ENCODE measurements at regions not wholly inside any gene's neighbourhood (a gene's known extent, or its start where the extent isn't known, plus 50 kb on each side); places are given as distances from the start of the nearest gene placed in this dataset.
A peak's percentile ranks its signal among the peaks of the same experiment; 100 is the strongest.

DNA sequence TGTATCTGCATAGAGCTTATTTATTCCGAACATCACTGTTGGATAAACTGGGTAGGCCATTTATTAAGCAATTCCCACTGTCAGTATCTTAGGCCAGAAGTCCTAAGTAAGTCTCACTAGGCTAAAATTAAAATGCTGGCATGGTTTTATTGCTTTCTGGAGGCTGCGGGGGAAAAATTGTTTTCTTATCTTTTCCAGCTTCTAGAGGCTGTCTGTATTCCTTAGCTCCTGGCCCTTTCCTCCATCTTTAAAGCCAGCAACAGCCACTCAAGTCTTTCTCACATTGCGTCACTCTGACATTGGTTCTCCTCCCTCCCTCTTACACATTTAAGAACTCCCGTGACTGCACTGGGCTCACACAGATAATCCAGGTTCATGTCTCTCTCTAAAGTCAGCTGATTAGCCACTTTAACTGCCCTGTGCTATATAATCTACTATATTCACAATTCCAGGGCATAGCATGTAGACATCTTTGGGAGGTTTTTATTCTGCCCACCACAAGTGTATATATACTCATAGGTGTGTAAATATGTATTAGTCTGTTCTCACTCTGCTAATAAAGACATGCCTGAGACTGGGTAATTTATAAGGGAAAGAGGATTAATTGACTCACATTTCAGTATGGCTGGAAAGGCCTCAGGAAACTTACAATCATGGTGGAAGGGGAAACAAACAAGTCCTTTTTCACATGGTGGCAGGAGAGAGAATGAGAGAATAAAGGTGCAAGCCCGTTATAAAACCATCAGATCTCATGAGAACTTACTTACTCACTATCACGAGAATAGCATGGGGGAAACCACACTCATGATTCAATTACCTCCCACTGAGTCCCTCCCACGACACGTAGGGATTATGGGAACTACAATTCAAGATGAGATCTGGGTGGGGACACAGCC, 113.5 kb upstream of the SLC7A14 start:
- CTCF ChIA-PET, result interaction anchor here (1.1 to 1.8 kb wide), 3 partner anchors 10 to 112 kb away, joined by 4 to 6 read pairs (median 5); no protein-coding TSS in a partner anchor
- H3K27ac ChIP-seq (ENCODE audit: extremely low read depth, low read depth, low read length), result no peak overlapping the region
- no peaks in the 10 kb centered on the region for H3K9me3 ChIP-seq (ENCODE audit: control insufficient read depth, insufficient read depth, low read depth, low read length)
- no peaks in the 10 kb centered on the region for H3K4me1 ChIP-seq (ENCODE audit: control insufficient read depth, insufficient read depth, low read length)
- POLR2A ChIA-PET, result no interaction called here
- no peak overlapping the region for H3K4me3 ChIP-seq (ENCODE audit: low read depth, low read length)
- TF ChIP-seq ZNF660 (tag by site-specific recombination; IDR thresholded peaks at IDR 0.05) (no peak), ZNF626 (tag by site-specific recombination; IDR thresholded peaks at IDR 0.05) (no peak), ZNF354C (tag by site-specific recombination; IDR thresholded peaks at IDR 0.05; ENCODE audit: borderline replicate concordance, low read depth) (no peak), ZFHX2 (tag by site-specific recombination; conservative IDR thresholded peaks at IDR 0.05) (0 out of 2 replicates have a peak, but pooled peaks have one; percentile 35)
- no peaks in the 10 kb centered on the region for H3K36me3 ChIP-seq (ENCODE audit: control insufficient read depth in 2 of 2, insufficient read depth in 1 of 2, low read length in 2 of 2)

DNA sequence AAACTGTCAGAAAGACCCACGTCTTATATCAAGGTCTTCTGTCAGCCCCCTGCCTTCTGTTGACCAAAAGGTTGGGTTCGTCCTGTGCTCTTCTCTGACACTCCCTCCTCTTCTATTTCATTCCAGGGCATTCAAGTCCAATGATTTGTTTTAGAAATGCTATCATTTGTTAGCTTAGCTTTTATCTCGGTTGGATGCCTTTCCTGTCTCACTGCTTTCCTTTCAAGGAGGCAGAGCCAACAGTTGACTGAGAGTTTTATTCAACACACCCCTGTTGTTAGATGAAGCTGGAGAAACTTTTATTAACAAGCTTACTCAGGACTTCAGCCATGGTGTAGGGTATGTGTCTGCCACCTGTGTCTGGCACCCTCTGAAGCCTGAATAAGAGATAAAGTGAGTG, 112.0 kb upstream of the SLC7A14 start:
- H3K27ac ChIP-seq (ENCODE audit: extremely low read depth, low read depth, low read length), result no peak overlapping the region
- no peaks in the 10 kb centered on the region for H3K36me3 ChIP-seq (ENCODE audit: control insufficient read depth in 2 of 2, insufficient read depth in 1 of 2, low read length in 2 of 2)
- no peak overlapping the region for H3K4me3 ChIP-seq (ENCODE audit: low read depth, low read length)
- POLR2A ChIA-PET, result no interaction called here
- H3K9me3 ChIP-seq (ENCODE audit: control insufficient read depth, insufficient read depth, low read depth, low read length), result no peaks in the 10 kb centered on the region
- TF ChIP-seq ZBTB11 (tag by site-specific recombination; conservative IDR thresholded peaks at IDR 0.05; ENCODE audit: low read depth) (no peak), ZNF341 (tag by site-specific recombination; IDR thresholded peaks at IDR 0.05; ENCODE audit: low read depth) (peak; percentile 66), ZIC2 (tag by site-specific recombination; IDR thresholded peaks at IDR 0.05) (peak; percentile 80)
- H3K4me1 ChIP-seq (ENCODE audit: control insufficient read depth, insufficient read depth, low read length), result no peaks in the 10 kb centered on the region
- CTCF ChIA-PET, result interaction anchor here (0.6 to 1.8 kb wide), 4 partner anchors 8 to 123 kb away, joined by 3 to 6 read pairs (median 4); no protein-coding TSS in a partner anchor

GRCh38 chr3:170697131-170697530, 111.3 kb upstream of the SLC7A14 start:
- no peaks in the 10 kb centered on the region for H3K9me3 ChIP-seq (ENCODE audit: control insufficient read depth, insufficient read depth, low read depth, low read length)
- ChIA-PET CTCF (no interaction called here), POLR2A (no interaction called here)
- no peak overlapping the region for H3K27ac ChIP-seq (ENCODE audit: extremely low read depth, low read depth, low read length)
- no peaks in the 10 kb centered on the region for H3K4me1 ChIP-seq (ENCODE audit: control insufficient read depth, insufficient read depth, low read length)
- no peaks in the 10 kb centered on the region for H3K36me3 ChIP-seq (ENCODE audit: control insufficient read depth in 2 of 2, insufficient read depth in 1 of 2, low read length in 2 of 2)
- TF ChIP-seq ZNF335 (tag by site-specific recombination; conservative IDR thresholded peaks at IDR 0.05) (no peak), PBX3 (CRISPR knock-in tag; IDR thresholded peaks at IDR 0.05) (no peak), ZNF830 (tag by site-specific recombination; IDR thresholded peaks at IDR 0.05; ENCODE audit: low read depth) (no peak), ZNF155 (tag by site-specific recombination; IDR thresholded peaks at IDR 0.05) (no peak)
- H3K4me3 ChIP-seq (ENCODE audit: low read depth, low read length), result no peak overlapping the region

GRCh38 chr3:170695486-170696064, 109.7 kb upstream of the SLC7A14 start:
- Histone ChIP-seq H3K36me3 (ENCODE audit: control insufficient read depth in 2 of 2, insufficient read depth in 1 of 2, low read length in 2 of 2) (no peaks in the 10 kb centered on the region), H3K27ac (ENCODE audit: extremely low read depth, low read depth, low read length) (no peak overlapping the region), H3K4me1 (ENCODE audit: control insufficient read depth, insufficient read depth, low read length) (no peaks in the 10 kb centered on the region), H3K4me3 (ENCODE audit: low read depth, low read length) (no peak overlapping the region), H3K9me3 (ENCODE audit: control insufficient read depth, insufficient read depth, low read depth, low read length) (no peaks in the 10 kb centered on the region)
- ChIA-PET CTCF (interaction anchor here (1.4 kb wide), 1 partner anchor 114 kb away, joined by 6 read pairs; no protein-coding TSS in a partner anchor), POLR2A (no interaction called here)
- TF ChIP-seq GLI2 (tag by site-specific recombination; IDR thresholded peaks at IDR 0.05; ENCODE audit: borderline replicate concordance, low read depth) (no peak), ZSCAN30 (tag by site-specific recombination; IDR thresholded peaks at IDR 0.05) (no peak), ZNF114 (tag by site-specific recombination; IDR thresholded peaks at IDR 0.05) (no peak), ZNF704 (tag by site-specific recombination; IDR thresholded peaks at IDR 0.05) (no peak), GLI4 (tag by site-specific recombination; IDR thresholded peaks at IDR 0.05) (no peak), SP7 (tag by site-specific recombination; IDR thresholded peaks at IDR 0.05) (no peak), ZNF792 (tag by site-specific recombination; IDR thresholded peaks at IDR 0.05) (no peak)

Measured in HEK293 (cell line).